NCI-H1694 treated with DMSO at 0.1 percent for 48 hours (cell line): ENCODE measurements at regions not wholly inside any gene's neighbourhood (a gene's known extent, or its start where the extent isn't known, plus 50 kb on each side); places are given as distances from the start of the nearest gene placed in this dataset.
A peak's percentile ranks its signal among the peaks of the same experiment; 100 is the strongest.

Experiments
- DNase-seq: peaks from one replicate; lab custom pipeline; 2025; lab: John Stamatoyannopoulos, UW

- DNase-seq, result no peak
These were observed 666.4 kb downstream of the OLFM4 start for GRCh38 chr13:53694814-53695532.

GRCh38 chr13:53703371-53704080, 674.9 kb downstream of the OLFM4 start:
- DNase-seq, result no peak

- no peak for DNase-seq
These were observed 690.7 kb downstream of the OLFM4 start for GRCh38 chr13:53719281-53719680.

GRCh38 chr13:53732664-53733063, 704.1 kb downstream of the OLFM4 start:
- DNase-seq, result no peak

GRCh38 chr13:53743906-53744305, 715.3 kb downstream of the OLFM4 start:
- no peak for DNase-seq

- no peak for DNase-seq
These were observed 719.2 kb downstream of the OLFM4 start for GRCh38 chr13:53747825-53748224.

GRCh38 chr13:53749306-53749705, 720.7 kb downstream of the OLFM4 start:
- no peak for DNase-seq

GRCh38 chr13:53759016-53759415, 730.4 kb downstream of the OLFM4 start:
- DNase-seq, result no peak

- no peak for DNase-seq
These were observed 747.2 kb downstream of the OLFM4 start for GRCh38 chr13:53775807-53776206.

GRCh38 chr13:53778937-53779336, 750.3 kb downstream of the OLFM4 start:
- DNase-seq, result no peak

- DNase-seq, result no peak
These were observed 753.3 kb downstream of the OLFM4 start for GRCh38 chr13:53781941-53782340.

GRCh38 chr13:53782488-53782961, 753.9 kb downstream of the OLFM4 start:
- peak; percentile 67 for DNase-seq

- DNase-seq, result no peak
These were observed 754.9 kb downstream of the OLFM4 start for GRCh38 chr13:53783471-53783870.

- no peak for DNase-seq
These were observed 759.7 kb downstream of the OLFM4 start for GRCh38 chr13:53788286-53788685.

- DNase-seq, result no peak
These were observed 771.4 kb downstream of the OLFM4 start for GRCh38 chr13:53800011-53800410.

GRCh38 chr13:53807251-53807834, 778.7 kb downstream of the OLFM4 start:
- no peak for DNase-seq

- DNase-seq, result no peak
These were observed 793.0 kb downstream of the OLFM4 start for GRCh38 chr13:53821632-53822031.

- DNase-seq, result no peak
These were observed 793.5 kb downstream of the OLFM4 start for GRCh38 chr13:53822136-53822535.

- DNase-seq, result no peak
These were observed 810.8 kb downstream of the OLFM4 start for GRCh38 chr13:53839461-53839860.

GRCh38 chr13:53844473-53845146, 816.0 kb downstream of the OLFM4 start:
- no peak for DNase-seq

- no peak for DNase-seq
These were observed 818.9 kb downstream of the OLFM4 start for GRCh38 chr13:53847502-53847901.

GRCh38 chr13:53848366-53848961, 819.9 kb downstream of the OLFM4 start:
- no peak for DNase-seq
